Heart right ventricle (tissue), 16 donors: ENCODE measurements at regions not wholly inside any gene's neighbourhood (a gene's known extent, or its start where the extent isn't known, plus 50 kb on each side); places are given as distances from the start of the nearest gene placed in this dataset.

ENCODE experiments used
- ATAC-seq, 8 donors: fragments of 200-7000 bp; cut with Tn5 transposase; one replicate each; pipeline ENCODE4 v1.9.1; 2020; ENCODE audit warnings: mild to moderate bottlenecking in 8 of 8, moderate library complexity in 8 of 8, moderate number of reproducible peaks in 1 of 8
- DNase-seq, 2 donors: peaks; one replicate each; pipeline ENCODE4 v3.0.0-alpha.2; 2020
- H3K27ac ChIP-seq, 10 donors: fragments of 200-600 bp; sonication (generic) in 2 of 10; one replicate each; pipeline versions ENCODE4 v1.5.0 to v1.8.0; 2020 to 2022; ENCODE audit warnings: mild to moderate bottlenecking in 3 of 10
- H3K27me3 ChIP-seq, 7 donors: fragments of 200-600 bp; one replicate each; pipeline ENCODE4 v1.8.0; 2021 to 2022; ENCODE audit warnings: mild to moderate bottlenecking in 2 of 7
- H3K36me3 ChIP-seq, 9 donors: fragments of 200-600 bp; sonication (generic) in 1 of 9; one replicate each; pipeline versions ENCODE4 v1.5.0 to v1.8.0; 2020 to 2022; ENCODE audit warnings: mild to moderate bottlenecking in 2 of 9
- H3K4me1 ChIP-seq, 9 donors: fragments of 200-600 bp; sonication (generic) in 1 of 9; one replicate each; pipeline versions ENCODE4 v1.5.0 to v1.8.0; 2020 to 2022; ENCODE audit warnings: mild to moderate bottlenecking in 4 of 9
- H3K4me3 ChIP-seq, 10 donors: fragments of 200-600 bp; sonication (generic) in 2 of 10; one replicate each; pipeline versions ENCODE4 v1.5.0 to v1.8.0; 2020 to 2022; ENCODE audit warnings: mild to moderate bottlenecking in 7 of 10, moderate library complexity in 2 of 10
- H3K9me3 ChIP-seq, 11 donors: fragments of 200-600 bp in 10 of 11; sonication (generic) in 2 of 11; one replicate each; pipeline versions ENCODE4 v1.5.0 to v1.8.0; 2013 to 2022; ENCODE audit warnings: mild to moderate bottlenecking in 2 of 11, control low read depth in 1 of 11, moderate library complexity in 1 of 11
- CTCF ChIP-seq, 9 donors: fragments of 200-600 bp; sonication (generic) in 2 of 9; IDR thresholded peaks; one replicate each; pipeline versions ENCODE4 v1.5.0 to v1.8.0; 2021 to 2022; ENCODE audit warnings: antibody characterized with exemption in 9 of 9, mild to moderate bottlenecking in 5 of 9, moderate library complexity in 1 of 9
- WGBS, 2 donors: extraction: QIAGEN DNeasy Blood & Tissue Kit; methylation state at CpG; one replicate each; pipeline ENCODE4 v1.1.7; 2013; ENCODE audit warnings: inconsistent platforms in 1 of 2; 5-methylcytosine and 5-hydroxymethylcytosine counted together
- intact Hi-C, 10 donors: fragments of 100-400 bp; cut with DNase I; formaldehyde crosslinking; loops; one replicate each; pipeline versions ENCODE4 v1.11.1 to v1.14.2; 2022
- donor health status: Arrhythmogenic right ventricular cardiomyopathy.
- donor health status: ischemic (EF 13 %, LVEDD 7.1; RV severe dilation, severe dysfunction).
- donor health status: healthy with polysubstance abuse.
- donor health status: DM: no; HTN: yes; CAD: no.
- donor health status: DM: no; HTN: no; CAD: no.
- donor health status: ischemic (EF 25% LVEDD 6.9; RV normal size, moderate dysfunction).
- donor health status: ischemic (EF 25% LVEDD 5.7; RV mildly dilated, moderate dysfunction).
- donor health status: healthy.
- donor health status: DM: yes; HTN: yes; CAD: no.
- donor health status: Ischemic cardiomyopathy.
- donor health status: ischemic (EF 35%, LVEDD 5.7; RV mildly dilated, moderate dysfunction).
- donor health status: nonischemic (EF 11% LVEDD 7.7; RV severe dilation, severe dysfunction).
- donor health status: DM: yes; HTN: yes; CAD: no.
- donor health status: PGD.
- donor health status: ischemic (EF 29% LVEDD 5.4; RV normal size, mild dysfunction).
- donor health status: nonischemic (EF 23%, LVEDD 6.1; RV moderate dilation, normal function).

DNA sequence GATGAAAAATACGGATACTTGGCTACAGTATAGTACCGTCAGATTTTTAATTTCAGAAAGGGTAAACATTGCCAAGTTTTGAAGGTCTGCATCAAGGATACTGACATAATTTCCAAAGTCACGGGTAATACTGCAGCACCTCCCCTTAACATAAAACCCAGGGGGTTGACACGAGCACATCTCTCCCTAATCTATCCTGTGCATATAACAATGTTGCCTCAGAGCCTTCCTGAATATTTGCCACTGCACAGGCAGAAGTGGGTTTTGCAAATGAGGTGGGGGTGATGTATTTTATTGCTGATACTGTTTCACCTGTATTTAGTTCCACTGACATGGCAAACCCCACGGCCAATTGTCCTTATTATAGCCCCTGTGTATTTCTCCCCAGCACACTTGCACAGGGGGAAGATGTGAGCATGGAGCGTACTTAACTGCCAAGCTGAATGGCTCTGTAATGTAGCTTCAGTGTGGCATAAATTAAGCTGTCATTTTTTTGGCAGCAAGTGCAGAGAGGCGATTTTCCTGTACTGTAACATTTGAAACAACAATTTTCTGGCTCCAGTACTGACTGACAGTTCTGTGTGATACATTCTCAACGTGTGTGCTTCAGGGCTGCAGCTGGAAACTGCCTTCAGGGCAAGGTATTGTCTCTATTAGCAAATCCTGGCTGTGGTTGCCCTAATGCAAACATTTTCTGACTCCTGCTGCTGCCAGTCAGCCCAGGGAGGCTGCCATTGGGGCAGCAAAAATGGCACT, 299.6 kb upstream of the SP4 start:
- peak in 3 of 8 donors; percentile 40 to 67 (median 61) for ATAC-seq
- intact Hi-C loops, result no loop called here

DNA sequence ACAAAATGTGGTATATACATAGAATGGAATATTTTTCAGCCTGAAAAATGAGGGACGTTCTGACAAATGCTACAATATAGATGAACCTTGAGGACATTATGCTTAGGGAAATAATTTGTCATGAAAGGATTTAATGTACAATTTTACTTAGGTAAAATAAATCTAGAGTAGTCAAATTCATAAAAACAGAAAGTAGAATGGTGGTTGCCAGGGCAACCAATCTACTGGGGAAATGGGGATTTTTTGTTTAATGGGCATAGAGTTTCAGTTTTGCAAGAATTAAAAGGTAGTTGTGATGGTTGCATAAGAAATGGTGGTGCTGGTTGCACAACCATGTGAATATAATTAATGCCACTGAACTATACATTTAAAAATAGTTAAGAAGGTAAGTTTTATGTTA, 296.0 kb upstream of the SP4 start:
- WGBS, 2 donors, result 77 to 91% methylated on average over 1 of the region's 1 CpG
- intact Hi-C loops, result no loop called here
- peaks cover 0 to 20% (median 0%) of the 10 kb centered on the region in 11 donors for H3K9me3 ChIP-seq
- peaks cover 0 to 19% (median 0%) of the 10 kb centered on the region in 7 donors for H3K27me3 ChIP-seq
- no peak for TF ChIP-seq CTCF (IDR thresholded peaks at IDR 0.05)
- no peaks in the 10 kb centered on the region for H3K4me1 ChIP-seq
- DNase-seq (no peak), ATAC-seq (no peak)
- H3K36me3 ChIP-seq, result no peaks in the 10 kb centered on the region
- H3K27ac ChIP-seq, result no peak overlapping the region
- H3K4me3 ChIP-seq, result no peak overlapping the region

More for the DNA sequence above, 299.6 kb upstream of the SP4 start:
- no peaks in the 10 kb centered on the region for H3K4me1 ChIP-seq
- no peak overlapping the region for H3K4me3 ChIP-seq
- TF ChIP-seq CTCF (IDR thresholded peaks at IDR 0.05), result no peak
- H3K36me3 ChIP-seq, result no peaks in the 10 kb centered on the region
- WGBS, 2 donors, result 27 to 31% methylated on average over 8 of the region's 8 CpGs
- peaks cover 0 to 14% (median 0%) of the 10 kb centered on the region in 7 donors for H3K27me3 ChIP-seq
- DNase-seq, result no peak
- H3K9me3 ChIP-seq, result no peaks in the 10 kb centered on the region
- H3K27ac ChIP-seq, result no peak overlapping the region

GRCh38 chr7:21134631-21135030, 293.3 kb upstream of the SP4 start:
- Histone ChIP-seq H3K4me1 (no peaks in the 10 kb centered on the region), H3K36me3 (no peaks in the 10 kb centered on the region), H3K9me3 (peaks cover 0 to 20% (median 0%) of the 10 kb centered on the region in 11 donors), H3K4me3 (no peak overlapping the region), H3K27ac (no peak overlapping the region), H3K27me3 (peaks cover 0 to 19% (median 0%) of the 10 kb centered on the region in 7 donors)
- ATAC-seq (no peak), DNase-seq (no peak)
- no peak for TF ChIP-seq CTCF (IDR thresholded peaks at IDR 0.05)
- intact Hi-C loops, result no loop called here
- 78 to 80% methylated on average over 2 of the region's 2 CpGs for WGBS, 2 donors

GRCh38 chr7:21135437-21135836, 292.4 kb upstream of the SP4 start:
- no peak overlapping the region for H3K4me3 ChIP-seq
- ATAC-seq, result no peak
- peaks cover 0 to 11% (median 0%) of the 10 kb centered on the region in 7 donors for H3K27me3 ChIP-seq
- H3K27ac ChIP-seq, result no peak overlapping the region
- no peak for DNase-seq
- intact Hi-C loops, result no loop called here
- WGBS, 2 donors, result 77 to 78% methylated on average over 2 of the region's 2 CpGs
- no peaks in the 10 kb centered on the region for H3K36me3 ChIP-seq
- no peak for TF ChIP-seq CTCF (IDR thresholded peaks at IDR 0.05)
- peaks cover 0 to 20% (median 0%) of the 10 kb centered on the region in 11 donors for H3K9me3 ChIP-seq
- no peaks in the 10 kb centered on the region for H3K4me1 ChIP-seq
